NB4 (cell line): ENCODE measurements at regions not wholly inside any gene's neighbourhood (a gene's known extent, or its start where the extent isn't known, plus 50 kb on each side); places are given as distances from the start of the nearest gene placed in this dataset.

ENCODE experiments used
- DNase-seq: peaks from one replicate; pipeline ENCODE4 v3.0.0; 2010; ENCODE audit warnings: low read depth
- H3K4me3 ChIP-seq: one replicate; pipeline ENCODE4 v1.5.1; 2011; ENCODE audit warnings: mild to moderate bottlenecking, low read depth, low read length, moderate library complexity
- MYC ChIP-seq: IDR thresholded peaks from 2 replicates; pipeline ENCODE4 v1.6.1; 2011; ENCODE audit warnings: low read depth, low read length
- POLR2A ChIP-seq: IDR thresholded peaks from 2 replicates; pipeline ENCODE4 v1.6.1; 2011; ENCODE audit warnings: mild to moderate bottlenecking; ENCODE audit not compliant: insufficient read length; ENCODE audit errors: extremely low read depth
- TF ChIP-seq, protein P1 (sequence below): IDR thresholded peaks from 2 replicates; pipeline ENCODE4 v1.6.1; 2011; ENCODE audit warnings: low read depth, low read length
- TF ChIP-seq, protein P2 (sequence below): IDR thresholded peaks from one replicate; pipeline ENCODE4 v1.5.1; 2012; ENCODE audit warnings: low read depth, low read length

DNA sequence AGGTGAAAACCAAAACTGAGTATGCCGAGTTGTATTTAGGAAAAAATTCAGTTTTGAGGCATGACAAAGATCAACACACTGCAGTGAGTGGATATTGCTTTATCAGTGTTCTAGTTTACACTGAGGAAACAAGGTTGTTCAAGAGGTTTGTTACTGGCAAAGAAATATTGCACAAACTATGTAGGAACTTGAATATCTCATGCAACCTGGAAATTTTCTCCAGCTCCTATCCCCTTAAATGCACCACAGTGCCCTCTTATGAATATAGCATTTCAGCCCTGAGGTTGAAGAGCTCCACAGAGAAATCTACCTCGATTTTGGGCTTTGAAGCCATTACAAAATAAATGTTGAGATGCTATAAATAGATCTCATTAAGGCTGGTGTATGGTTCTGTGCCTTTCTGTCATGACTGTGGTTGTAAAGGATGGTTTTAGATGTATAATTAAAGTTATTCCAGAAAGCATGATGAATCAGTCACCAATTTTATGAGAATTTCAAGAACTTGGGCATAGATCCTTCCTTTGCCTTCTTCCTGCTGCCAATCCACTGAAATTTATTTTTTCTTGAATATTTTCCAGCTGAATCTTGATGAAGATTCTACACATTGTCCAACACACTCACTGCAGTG lies 159.3 kb downstream of the SPATA31D1 start:
- no peak for TF ChIP-seq MYC
- TF ChIP-seq, protein P1, sequence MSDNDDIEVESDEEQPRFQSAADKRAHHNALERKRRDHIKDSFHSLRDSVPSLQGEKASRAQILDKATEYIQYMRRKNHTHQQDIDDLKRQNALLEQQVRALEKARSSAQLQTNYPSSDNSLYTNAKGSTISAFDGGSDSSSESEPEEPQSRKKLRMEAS: no peak
- no peak for TF ChIP-seq POLR2A
- TF ChIP-seq, protein P2, sequence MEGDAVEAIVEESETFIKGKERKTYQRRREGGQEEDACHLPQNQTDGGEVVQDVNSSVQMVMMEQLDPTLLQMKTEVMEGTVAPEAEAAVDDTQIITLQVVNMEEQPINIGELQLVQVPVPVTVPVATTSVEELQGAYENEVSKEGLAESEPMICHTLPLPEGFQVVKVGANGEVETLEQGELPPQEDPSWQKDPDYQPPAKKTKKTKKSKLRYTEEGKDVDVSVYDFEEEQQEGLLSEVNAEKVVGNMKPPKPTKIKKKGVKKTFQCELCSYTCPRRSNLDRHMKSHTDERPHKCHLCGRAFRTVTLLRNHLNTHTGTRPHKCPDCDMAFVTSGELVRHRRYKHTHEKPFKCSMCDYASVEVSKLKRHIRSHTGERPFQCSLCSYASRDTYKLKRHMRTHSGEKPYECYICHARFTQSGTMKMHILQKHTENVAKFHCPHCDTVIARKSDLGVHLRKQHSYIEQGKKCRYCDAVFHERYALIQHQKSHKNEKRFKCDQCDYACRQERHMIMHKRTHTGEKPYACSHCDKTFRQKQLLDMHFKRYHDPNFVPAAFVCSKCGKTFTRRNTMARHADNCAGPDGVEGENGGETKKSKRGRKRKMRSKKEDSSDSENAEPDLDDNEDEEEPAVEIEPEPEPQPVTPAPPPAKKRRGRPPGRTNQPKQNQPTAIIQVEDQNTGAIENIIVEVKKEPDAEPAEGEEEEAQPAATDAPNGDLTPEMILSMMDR: no peak
- DNase-seq: no peak
- H3K4me3 ChIP-seq: no peak overlapping the region

DNA sequence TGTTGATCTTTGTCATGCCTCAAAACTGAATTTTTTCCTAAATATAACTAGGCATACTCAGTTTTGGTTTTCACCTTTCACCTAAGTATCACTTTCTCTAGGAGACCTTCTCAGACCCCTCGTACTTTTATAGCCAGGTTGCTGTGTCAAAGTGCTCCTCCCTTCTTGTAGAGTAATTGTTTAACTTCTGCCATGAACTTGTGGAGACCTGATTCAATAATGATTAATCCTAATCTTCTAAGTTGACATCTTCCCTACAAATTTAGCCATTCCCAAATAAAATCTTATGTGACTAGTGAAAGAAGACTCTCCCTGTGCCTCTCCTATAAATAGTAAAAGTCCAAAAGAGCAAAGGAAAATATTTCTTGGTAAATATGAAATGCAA lies 159.8 kb downstream of the SPATA31D1 start:
- DNase-seq: no peak
- TF ChIP-seq POLR2A (no peak), MYC (no peak)
- TF ChIP-seq, protein P2: no peak
- TF ChIP-seq, protein P1: no peak
- no peak overlapping the region for H3K4me3 ChIP-seq

DNA sequence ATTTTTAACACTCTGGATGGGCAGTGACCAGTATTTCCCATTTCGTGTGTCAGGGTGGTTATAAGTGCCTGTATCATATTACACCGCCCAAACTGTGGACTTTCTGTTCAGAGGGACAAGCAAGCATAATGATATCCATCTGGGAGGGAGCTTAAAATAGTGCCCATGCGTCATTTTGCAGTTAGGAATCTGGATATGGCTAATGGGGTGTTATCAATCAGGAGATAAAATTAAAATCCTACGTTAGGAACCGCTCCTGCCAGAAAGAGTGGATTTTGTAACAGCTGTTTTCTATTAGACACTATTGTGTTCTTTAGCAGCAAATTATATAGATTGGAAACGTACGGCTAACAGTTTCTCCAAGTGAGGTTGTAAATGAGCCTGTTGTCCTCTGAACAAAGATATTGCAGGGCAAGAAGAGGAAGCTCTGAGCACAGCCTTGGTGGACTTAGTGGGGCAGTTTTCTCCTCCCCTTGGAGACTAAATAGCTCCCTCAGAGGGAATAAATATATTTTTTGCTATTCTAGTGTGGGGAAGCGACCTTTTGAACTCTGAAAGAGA lies 160.4 kb downstream of the SPATA31D1 start:
- no peak overlapping the region for H3K4me3 ChIP-seq
- no peak for DNase-seq
- TF ChIP-seq MYC: no peak
- TF ChIP-seq POLR2A: no peak
- TF ChIP-seq, protein P2: no peak

DNA sequence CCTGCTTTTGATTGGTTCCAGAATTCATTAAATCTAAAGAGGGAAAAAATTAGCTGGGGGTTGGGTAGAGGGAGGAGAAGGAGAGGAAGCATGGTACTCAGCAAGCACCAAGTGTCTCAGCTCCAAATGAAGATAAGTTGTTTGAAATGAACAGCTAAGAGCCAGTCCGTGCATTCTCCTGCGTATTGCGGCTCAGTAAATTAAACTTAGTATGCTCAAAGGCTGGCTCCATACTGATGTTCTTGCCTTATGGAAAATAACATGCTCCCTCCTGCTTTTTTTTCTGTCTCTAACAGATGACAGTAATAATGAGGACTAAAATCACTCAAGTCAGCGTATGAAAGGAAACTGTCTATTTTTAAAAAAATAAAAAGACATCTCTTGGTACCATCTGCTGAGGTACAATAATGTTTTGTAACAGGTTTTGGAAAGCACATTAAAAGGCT lies 161.0 kb downstream of the SPATA31D1 start:
- DNase-seq: no peak
- TF ChIP-seq MYC (no peak), POLR2A (no peak)
- TF ChIP-seq, protein P1: no peak
- TF ChIP-seq, protein P2: no peak
- no peak overlapping the region for H3K4me3 ChIP-seq

DNA sequence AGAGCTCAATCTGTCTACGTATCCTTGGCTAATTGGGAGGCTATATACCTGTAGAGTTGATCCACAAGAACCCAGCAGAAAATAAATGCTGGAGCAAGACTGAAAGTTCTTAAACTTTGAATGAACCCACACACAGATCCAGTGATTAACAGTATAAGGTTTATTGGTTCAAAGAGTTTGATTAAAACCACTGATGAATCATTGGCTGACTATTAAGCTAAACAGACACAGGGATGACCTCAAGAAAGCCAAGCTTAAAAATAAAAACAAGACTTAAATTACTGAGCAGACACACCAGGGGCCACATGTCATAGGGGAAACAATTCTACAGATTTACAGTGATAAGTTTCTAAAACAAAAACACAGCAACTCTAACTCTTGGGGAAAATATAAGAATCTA lies 163.6 kb downstream of the SPATA31D1 start:
- TF ChIP-seq MYC: no peak
- no peak for TF ChIP-seq POLR2A
- TF ChIP-seq, protein P1: no peak
- TF ChIP-seq, protein P2: no peak

More for the DNA sequence above, 163.6 kb downstream of the SPATA31D1 start:
- no peak for DNase-seq
- no peak overlapping the region for H3K4me3 ChIP-seq
